HUES64 (cell line): ENCODE measurements at regions not wholly inside any gene's neighbourhood (a gene's known extent, or its start where the extent isn't known, plus 50 kb on each side); places are given as distances from the start of the nearest gene placed in this dataset.
A peak's percentile ranks its signal among the peaks of the same experiment; 100 is the strongest.
"Not testable (repeated sequence)": the region's sequence is repeated elsewhere in the genome, so short reads cannot be mapped to it uniquely, and the experiment has no call there.

ENCODE experiments used
- H3K27ac ChIP-seq: 2 replicates; pipeline ENCODE4 v1.7.0; 2013; ENCODE audit warnings: low read depth, low read length, inconsistent platforms
- H3K27me3 ChIP-seq: 2 replicates; pipeline ENCODE4 v1.6.1; 2013; ENCODE audit warnings: mild to moderate bottlenecking, low read length; ENCODE audit not compliant: insufficient read depth
- H3K36me3 ChIP-seq: 2 replicates; pipeline ENCODE4 v1.6.1; 2013; ENCODE audit warnings: mild to moderate bottlenecking, low read length; ENCODE audit not compliant: insufficient read depth
- H3K4me1 ChIP-seq: 2 replicates; pipeline ENCODE4 v1.6.1; 2013; ENCODE audit warnings: mild to moderate bottlenecking, low read length, moderate library complexity; ENCODE audit not compliant: insufficient read depth
- H3K4me3 ChIP-seq: 2 replicates; pipeline ENCODE4 v1.5.1; 2013; ENCODE audit warnings: mild to moderate bottlenecking, low read length, moderate library complexity
- H3K9ac ChIP-seq: 2 replicates; pipeline ENCODE4 v1.6.1; 2013; ENCODE audit warnings: mild to moderate bottlenecking, low read depth, low read length
- H3K9me3 ChIP-seq: 2 replicates; pipeline ENCODE4 v1.6.1; 2013; ENCODE audit warnings: low read depth, low read length; ENCODE audit not compliant: insufficient read depth
- WGBS: fragments of 150-250, 120-280 bp; methylation state at CpG from one replicate; pipeline ENCODE4 v1.1.7; 2013; ENCODE audit warnings: missing lambda C conversion rate; 5-methylcytosine and 5-hydroxymethylcytosine counted together

- no peaks in the 10 kb centered on the region for H3K9me3 ChIP-seq
- no peak overlapping the region for H3K9ac ChIP-seq
- H3K4me1 ChIP-seq: peaks cover 33% of the 10 kb centered on the region
- H3K27ac ChIP-seq: no peak overlapping the region
- H3K36me3 ChIP-seq: no peaks in the 10 kb centered on the region
- WGBS: 95% methylated on average over 4 of the region's 4 CpGs
- H3K4me3 ChIP-seq: no peak overlapping the region
- H3K27me3 ChIP-seq: no peaks in the 10 kb centered on the region
Observed at GRCh38 chr4:151538963-151539362, 130.0 kb downstream of the FHIP1A start.

DNA sequence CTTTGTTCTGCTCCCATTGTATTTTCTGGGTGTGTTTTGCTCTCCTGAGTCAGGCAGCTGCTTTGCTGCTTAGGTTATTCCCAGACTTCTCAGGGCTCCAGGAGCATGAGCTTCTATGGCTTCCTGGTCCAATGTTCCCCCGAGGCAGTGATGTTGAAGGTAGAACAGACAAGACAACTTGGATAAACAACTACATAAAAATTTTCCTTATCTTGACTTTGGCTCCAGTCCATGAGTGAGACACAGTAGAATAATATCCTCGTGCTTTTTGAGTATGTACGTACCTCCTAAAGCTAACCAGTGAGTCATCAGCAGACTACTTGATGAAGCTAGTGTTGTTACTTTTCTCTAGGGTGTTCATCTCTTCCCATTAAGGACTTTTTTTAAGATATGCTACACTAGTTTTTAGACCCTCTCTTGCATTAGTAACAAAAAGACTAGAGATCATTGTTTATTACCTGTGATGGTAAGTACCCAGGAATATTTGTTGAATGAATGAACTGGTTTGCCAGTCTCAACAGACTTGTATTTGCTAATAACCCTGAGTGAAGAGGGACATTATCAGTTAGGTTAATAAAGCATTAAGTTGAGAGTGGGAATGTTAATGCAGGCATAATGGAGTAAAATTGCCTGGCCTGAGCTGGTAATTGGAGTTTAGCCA, 131.9 kb downstream of the FHIP1A start:
- H3K27ac ChIP-seq: no peak overlapping the region
- no peak overlapping the region for H3K4me3 ChIP-seq

GRCh38 chr4:151541389-151542071, 132.6 kb downstream of the FHIP1A start:
- Histone ChIP-seq H3K9ac (no peak overlapping the region), H3K4me1 (peaks cover 33% of the 10 kb centered on the region), H3K9me3 (0 out of 2 replicates have a peak, but pooled peaks cover under 1% of the 10 kb centered on the region), H3K27ac (no peak overlapping the region), H3K4me3 (no peak overlapping the region), H3K36me3 (peaks cover 2% of the 10 kb centered on the region; the same call in 1 of the 2 replicates), H3K27me3 (no peaks in the 10 kb centered on the region)
- WGBS: 79% methylated on average over 6 of the region's 6 CpGs

More for the DNA sequence above, 131.9 kb downstream of the FHIP1A start:
- no peak overlapping the region for H3K9ac ChIP-seq
- no peaks in the 10 kb centered on the region for H3K9me3 ChIP-seq
- 90% methylated on average over 3 of the region's 3 CpGs for WGBS
- H3K4me1 ChIP-seq: peaks cover 33% of the 10 kb centered on the region
- H3K36me3 ChIP-seq: no peaks in the 10 kb centered on the region
- H3K27me3 ChIP-seq: no peaks in the 10 kb centered on the region

DNA sequence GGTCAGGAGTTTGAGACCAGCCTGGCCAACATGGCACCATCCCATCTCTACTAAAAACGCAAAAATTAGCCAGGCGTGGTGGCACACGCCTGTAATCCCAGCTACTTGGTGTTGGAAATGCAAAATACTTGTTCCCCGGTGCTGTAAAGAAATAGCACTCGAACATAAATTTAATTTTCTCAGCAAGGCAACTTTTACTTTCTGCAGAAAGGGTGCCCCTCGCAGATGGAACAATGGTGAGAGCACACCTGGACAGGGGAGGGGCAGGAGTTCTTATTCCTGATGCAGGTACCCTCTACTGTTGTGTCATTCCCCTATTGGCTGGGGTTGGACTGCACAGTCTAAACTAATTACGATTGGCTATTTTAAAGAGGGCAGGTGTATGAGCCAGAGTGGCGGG, 139.7 kb downstream of the FHIP1A start:
- Histone ChIP-seq H3K9me3 (peaks cover 32% of the 10 kb centered on the region), H3K36me3 (peaks cover 8% of the 10 kb centered on the region; the same call in 1 of the 2 replicates), H3K4me3 (no peak overlapping the region), H3K9ac (no peak overlapping the region), H3K27ac (no peak overlapping the region), H3K4me1 (peaks cover 9% of the 10 kb centered on the region), H3K27me3 (no peaks in the 10 kb centered on the region)
- WGBS: 86% methylated on average over 8 of the region's 8 CpGs

GRCh38 chr4:151549378-151549777, 140.4 kb downstream of the FHIP1A start:
- not testable (repeated sequence) for H3K27me3 ChIP-seq, H3K4me3 ChIP-seq, H3K9ac ChIP-seq, H3K36me3 ChIP-seq, H3K27ac ChIP-seq
- peaks cover 16% of the 10 kb centered on the region for H3K4me1 ChIP-seq
- H3K9me3 ChIP-seq: peaks cover 32% of the 10 kb centered on the region
- WGBS: no CpG with 5 or more reads among the region's 2 CpGs

GRCh38 chr4:151553874-151554273, 144.9 kb downstream of the FHIP1A start:
- Histone ChIP-seq H3K4me3 (no peak overlapping the region), H3K36me3 (no peaks in the 10 kb centered on the region), H3K4me1 (peaks cover 21% of the 10 kb centered on the region), H3K27me3 (no peaks in the 10 kb centered on the region), H3K9ac (no peak overlapping the region), H3K27ac (0 out of 2 replicates have a peak overlapping the region, but pooled peaks have one; percentile 21), H3K9me3 (peaks cover 9% of the 10 kb centered on the region)
- 35% methylated on average over 2 of the region's 2 CpGs for WGBS

DNA sequence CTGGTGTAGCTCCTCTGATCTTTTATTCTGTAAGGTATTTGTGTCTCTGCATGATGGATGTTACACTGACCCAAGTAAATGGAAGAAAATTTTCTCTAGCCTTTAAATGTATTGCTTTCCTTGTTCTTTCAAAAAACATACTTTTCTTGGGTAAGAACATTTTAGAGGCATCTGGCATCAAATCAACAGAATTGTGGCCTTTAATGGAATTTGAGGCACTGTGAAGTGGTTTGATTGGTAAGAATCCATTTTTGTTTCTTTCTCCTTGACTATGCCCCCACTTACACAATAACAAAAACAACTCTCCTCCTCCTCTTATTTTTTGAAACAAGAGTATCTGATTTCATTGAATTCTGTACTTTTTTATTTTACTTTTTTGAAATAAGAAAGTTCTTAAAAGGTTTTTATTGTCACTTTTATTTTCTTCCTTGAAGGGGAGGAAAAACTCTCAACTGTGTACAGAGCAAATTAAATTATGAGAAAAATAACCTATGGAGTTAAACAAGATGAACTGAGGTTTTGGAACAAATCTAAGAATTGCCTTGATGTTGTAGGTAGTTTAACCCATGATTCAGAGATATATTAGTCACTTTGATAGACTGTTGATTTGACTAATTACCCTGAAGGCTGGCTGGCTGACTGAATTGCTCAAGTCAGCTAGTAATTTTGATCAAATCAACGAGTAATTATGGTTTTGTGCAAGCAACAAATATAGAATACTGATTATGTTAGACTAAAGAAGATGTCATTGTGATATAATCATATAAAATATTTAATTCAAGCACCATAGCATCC, 146.4 kb downstream of the FHIP1A start:
- H3K4me1 ChIP-seq: peaks cover 21% of the 10 kb centered on the region
- H3K9ac ChIP-seq: no peak overlapping the region
- 88% methylated on average over 1 of the region's 1 CpG for WGBS
- no peak overlapping the region for H3K4me3 ChIP-seq
- no peaks in the 10 kb centered on the region for H3K27me3 ChIP-seq
- no peak overlapping the region for H3K27ac ChIP-seq
- H3K36me3 ChIP-seq: no peaks in the 10 kb centered on the region
- H3K9me3 ChIP-seq: no peaks in the 10 kb centered on the region; the same call in 1 of the 2 replicates

DNA sequence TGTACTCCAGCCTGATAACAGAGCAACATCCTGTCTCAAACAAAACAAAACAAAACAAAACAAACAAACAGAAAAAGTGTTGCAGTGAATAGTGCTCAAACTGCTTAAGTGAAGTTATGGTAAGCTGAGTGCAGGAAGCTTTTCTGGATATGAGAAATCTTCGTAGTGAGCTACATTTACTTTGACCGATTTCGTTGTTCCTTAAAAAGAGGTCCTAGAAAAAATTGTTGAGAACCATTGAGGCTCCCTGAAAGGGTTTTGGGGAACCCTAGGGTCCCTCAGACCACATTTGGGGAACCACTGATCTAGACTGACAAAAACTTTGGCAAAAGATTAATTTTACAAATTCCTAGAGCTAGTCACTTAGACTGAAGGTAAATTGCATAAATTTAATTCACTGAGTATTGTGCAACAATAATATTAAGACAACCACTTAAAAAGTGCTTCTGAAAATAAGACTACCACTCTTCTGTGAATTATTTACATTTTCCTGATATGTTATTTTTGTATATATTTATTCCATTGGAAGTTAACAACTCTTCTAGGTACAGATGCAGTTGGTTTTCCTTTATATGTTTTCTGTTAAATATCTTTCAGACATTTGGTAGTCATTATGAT, 149.6 kb downstream of the FHIP1A start:
- H3K9me3 ChIP-seq: no peaks in the 10 kb centered on the region
- no peak overlapping the region for H3K27ac ChIP-seq
- H3K9ac ChIP-seq: no peak overlapping the region
- H3K27me3 ChIP-seq: no peaks in the 10 kb centered on the region
- H3K4me3 ChIP-seq: no peak overlapping the region
- WGBS: 98% methylated on average over 3 of the region's 3 CpGs
- H3K36me3 ChIP-seq: no peaks in the 10 kb centered on the region
- peaks cover 13% of the 10 kb centered on the region for H3K4me1 ChIP-seq

DNA sequence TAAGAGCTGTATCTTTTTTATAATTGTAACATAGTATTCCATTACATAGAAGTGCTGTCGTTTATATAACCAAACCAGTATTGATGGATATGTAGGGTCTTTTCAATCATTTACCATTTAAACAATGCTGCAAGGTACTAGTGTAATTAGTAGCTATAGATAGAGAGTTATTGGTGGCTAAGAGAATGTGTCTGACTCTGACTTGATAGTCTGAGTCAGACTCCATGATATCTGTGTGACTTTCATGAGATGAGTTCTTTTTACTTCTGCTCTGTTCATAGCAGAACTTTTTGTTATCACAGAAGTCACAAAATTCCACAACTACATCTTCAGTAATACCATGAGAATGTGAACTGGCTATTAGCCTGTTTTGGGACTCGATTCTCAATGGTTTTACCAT, 150.6 kb downstream of the FHIP1A start:
- Histone ChIP-seq H3K36me3 (no peaks in the 10 kb centered on the region), H3K9me3 (no peaks in the 10 kb centered on the region), H3K27ac (no peak overlapping the region), H3K27me3 (no peaks in the 10 kb centered on the region), H3K9ac (no peak overlapping the region), H3K4me1 (peaks cover 3% of the 10 kb centered on the region; the same call in 1 of the 2 replicates), H3K4me3 (no peak overlapping the region)
- 76% methylated on average over 1 of the region's 2 CpGs for WGBS

GRCh38 chr4:151561551-151562256, 152.7 kb downstream of the FHIP1A start:
- no peaks in the 10 kb centered on the region for H3K4me1 ChIP-seq
- WGBS: no CpG with 5 or more reads among the region's 1 CpG
- H3K27ac ChIP-seq: no peak overlapping the region
- no peak overlapping the region for H3K9ac ChIP-seq
- H3K9me3 ChIP-seq: no peaks in the 10 kb centered on the region
- H3K36me3 ChIP-seq: no peaks in the 10 kb centered on the region
- H3K4me3 ChIP-seq: no peak overlapping the region
- no peaks in the 10 kb centered on the region for H3K27me3 ChIP-seq
